22Rv1 (cell line): ENCODE measurements at regions not wholly inside any gene's neighbourhood (a gene's known extent, or its start where the extent isn't known, plus 50 kb on each side); places are given as distances from the start of the nearest gene placed in this dataset.

Experiments
- ZFX ChIP-seq: fragments of 450-650 bp; IDR thresholded peaks from 2 replicates; pipeline ENCODE4 v1.6.1; 2017; ENCODE audit warnings: antibody characterized with exemption, borderline replicate concordance
- TF ChIP-seq, protein P1 (sequence below): fragments of 450-650 bp; IDR thresholded peaks from 2 replicates; pipeline ENCODE4 v1.5.1; 2017; ENCODE audit warnings: mild to moderate bottlenecking

DNA sequence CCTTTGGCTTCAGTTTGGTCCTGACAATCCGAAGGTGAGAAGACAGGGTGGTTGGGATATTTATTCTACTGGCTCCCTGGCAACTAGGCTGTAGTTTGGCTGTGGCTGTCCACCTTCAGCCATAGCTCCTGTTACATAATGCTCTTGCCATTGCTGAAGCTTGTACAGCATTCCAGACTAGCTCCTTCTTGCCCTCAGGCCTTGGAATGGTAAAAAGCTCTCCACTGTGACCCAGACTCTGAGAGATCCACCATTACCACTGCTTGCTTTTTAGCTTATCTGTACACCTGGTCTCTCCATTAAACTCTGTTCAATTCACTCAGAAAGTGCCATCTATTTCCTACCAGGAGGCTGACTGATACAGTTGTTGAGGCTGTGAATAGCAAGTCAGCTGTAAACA lies 231.8 kb upstream of the MON1B start:
- TF ChIP-seq, protein P1, sequence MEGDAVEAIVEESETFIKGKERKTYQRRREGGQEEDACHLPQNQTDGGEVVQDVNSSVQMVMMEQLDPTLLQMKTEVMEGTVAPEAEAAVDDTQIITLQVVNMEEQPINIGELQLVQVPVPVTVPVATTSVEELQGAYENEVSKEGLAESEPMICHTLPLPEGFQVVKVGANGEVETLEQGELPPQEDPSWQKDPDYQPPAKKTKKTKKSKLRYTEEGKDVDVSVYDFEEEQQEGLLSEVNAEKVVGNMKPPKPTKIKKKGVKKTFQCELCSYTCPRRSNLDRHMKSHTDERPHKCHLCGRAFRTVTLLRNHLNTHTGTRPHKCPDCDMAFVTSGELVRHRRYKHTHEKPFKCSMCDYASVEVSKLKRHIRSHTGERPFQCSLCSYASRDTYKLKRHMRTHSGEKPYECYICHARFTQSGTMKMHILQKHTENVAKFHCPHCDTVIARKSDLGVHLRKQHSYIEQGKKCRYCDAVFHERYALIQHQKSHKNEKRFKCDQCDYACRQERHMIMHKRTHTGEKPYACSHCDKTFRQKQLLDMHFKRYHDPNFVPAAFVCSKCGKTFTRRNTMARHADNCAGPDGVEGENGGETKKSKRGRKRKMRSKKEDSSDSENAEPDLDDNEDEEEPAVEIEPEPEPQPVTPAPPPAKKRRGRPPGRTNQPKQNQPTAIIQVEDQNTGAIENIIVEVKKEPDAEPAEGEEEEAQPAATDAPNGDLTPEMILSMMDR, result no peak
- no peak for TF ChIP-seq ZFX
